Mucosa of rectum (tissue), 2 donors: ENCODE measurements at regions not wholly inside any gene's neighbourhood (a gene's known extent, or its start where the extent isn't known, plus 50 kb on each side); places are given as distances from the start of the nearest gene placed in this dataset.
A peak's percentile ranks its signal among the peaks of the same experiment; 100 is the strongest.

ENCODE experiments used
- H3K27ac ChIP-seq, 2 donors: one replicate each; pipeline ENCODE4 v1.7.0; 2013; ENCODE audit warnings: inconsistent platforms in 2 of 2, low read depth in 2 of 2, low read length in 2 of 2
- H3K27me3 ChIP-seq, 2 donors: one replicate each; pipeline ENCODE4 v1.7.0; 2013; ENCODE audit warnings: low read length in 2 of 2; ENCODE audit not compliant: control insufficient read depth in 2 of 2, insufficient read depth in 2 of 2
- H3K36me3 ChIP-seq, 2 donors: one replicate each; pipeline ENCODE4 v1.7.0; 2013; ENCODE audit warnings: low read length in 2 of 2; ENCODE audit not compliant: control insufficient read depth in 2 of 2, insufficient read depth in 2 of 2
- H3K4me1 ChIP-seq, 2 donors: one replicate each; pipeline ENCODE4 v1.7.0; 2013; ENCODE audit warnings: low read length in 2 of 2, mild to moderate bottlenecking in 1 of 2; ENCODE audit not compliant: control insufficient read depth in 2 of 2, insufficient read depth in 2 of 2
- H3K4me3 ChIP-seq, 2 donors: one replicate each; pipeline ENCODE4 v1.7.0; 2013; ENCODE audit warnings: low read length in 2 of 2
- H3K9ac ChIP-seq, 2 donors: one replicate each; pipeline ENCODE4 v1.7.0; 2013; ENCODE audit warnings: low read length in 2 of 2, low read depth in 1 of 2, mild to moderate bottlenecking in 1 of 2
- H3K9me3 ChIP-seq, 2 donors: one replicate each; pipeline ENCODE4 v1.7.0; 2013; ENCODE audit warnings: low read length in 2 of 2; ENCODE audit not compliant: control insufficient read depth in 2 of 2
- donor health status: healthy.
- donor health status: Normal muscosa, but diverticular disease.

DNA sequence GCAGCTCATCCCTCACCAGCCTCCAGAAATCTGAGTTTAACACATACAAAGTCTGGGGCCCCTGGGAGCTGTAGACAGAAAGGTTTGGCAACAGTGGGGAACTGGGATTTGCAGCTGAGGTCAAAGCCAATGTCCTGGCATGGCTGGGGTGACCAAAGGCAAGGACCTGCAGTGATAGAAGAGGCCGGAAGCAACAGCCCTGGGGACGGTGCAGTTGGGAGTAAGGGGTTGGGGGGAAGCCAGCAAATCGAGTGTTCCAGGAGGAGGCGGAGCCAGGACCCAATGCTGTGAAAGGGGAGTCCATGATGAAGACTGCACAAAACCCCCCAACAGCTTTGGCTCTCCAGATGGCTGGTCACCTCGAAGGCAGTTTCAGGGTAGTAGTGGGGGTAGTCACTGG lies 74.1 kb upstream of the SPATA12 start:
- H3K9ac ChIP-seq = no peak overlapping the region
- no peaks in the 10 kb centered on the region for H3K9me3 ChIP-seq
- peaks cover 16 to 27% of the 10 kb centered on the region in 2 donors for H3K4me1 ChIP-seq
- H3K4me3 ChIP-seq = no peak overlapping the region
- H3K36me3 ChIP-seq = no peaks in the 10 kb centered on the region
- H3K27ac ChIP-seq = no peak overlapping the region
- no peaks in the 10 kb centered on the region for H3K27me3 ChIP-seq

DNA sequence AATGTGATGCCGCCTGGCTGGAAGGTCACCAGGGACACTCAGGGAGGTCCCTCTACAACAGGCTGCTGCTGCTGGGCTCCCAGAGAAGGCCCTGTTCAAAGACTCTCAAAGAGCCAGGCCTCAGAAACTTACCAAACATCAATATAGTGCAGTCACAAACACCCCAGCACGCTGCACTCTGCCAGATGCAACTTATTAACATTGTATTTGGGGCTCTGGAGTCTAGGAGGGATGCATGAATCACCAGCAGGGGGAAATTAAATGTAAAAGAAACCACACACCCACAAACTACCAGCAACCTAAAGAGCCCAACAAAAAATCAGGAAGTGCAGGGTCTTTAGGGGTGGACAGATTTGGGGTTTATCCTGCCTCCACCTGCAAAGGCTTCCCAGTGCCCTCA lies 74.6 kb upstream of the SPATA12 start:
- Histone ChIP-seq H3K27ac (no peak overlapping the region), H3K4me1 (peaks cover 16 to 22% of the 10 kb centered on the region in 2 donors), H3K36me3 (no peaks in the 10 kb centered on the region), H3K4me3 (no peak overlapping the region), H3K9ac (no peak overlapping the region), H3K9me3 (no peaks in the 10 kb centered on the region), H3K27me3 (no peaks in the 10 kb centered on the region)

DNA sequence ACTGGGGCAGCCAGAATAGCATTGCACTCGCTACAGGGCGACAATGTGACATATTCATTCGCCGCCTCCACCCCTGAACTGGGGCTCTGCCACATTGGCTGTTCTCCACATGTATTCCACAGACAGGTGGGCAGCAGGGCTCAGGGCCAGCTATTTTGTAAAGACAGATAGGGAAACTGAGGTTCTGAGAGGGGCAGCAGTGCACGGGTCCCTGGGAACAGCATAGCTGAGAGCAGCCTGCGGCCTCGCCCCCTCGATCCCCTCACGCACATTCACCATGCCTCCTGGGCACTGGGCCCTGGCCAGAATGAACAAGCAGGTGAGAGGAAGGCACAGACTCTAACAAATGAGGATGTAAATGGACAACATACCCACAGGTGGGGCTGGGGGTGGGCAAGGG lies 75.0 kb upstream of the SPATA12 start:
- Histone ChIP-seq H3K4me1 (peaks cover 16 to 18% of the 10 kb centered on the region in 2 donors), H3K27me3 (no peaks in the 10 kb centered on the region), H3K9me3 (no peaks in the 10 kb centered on the region), H3K27ac (no peak overlapping the region), H3K4me3 (no peak overlapping the region), H3K36me3 (no peaks in the 10 kb centered on the region), H3K9ac (no peak overlapping the region)

DNA sequence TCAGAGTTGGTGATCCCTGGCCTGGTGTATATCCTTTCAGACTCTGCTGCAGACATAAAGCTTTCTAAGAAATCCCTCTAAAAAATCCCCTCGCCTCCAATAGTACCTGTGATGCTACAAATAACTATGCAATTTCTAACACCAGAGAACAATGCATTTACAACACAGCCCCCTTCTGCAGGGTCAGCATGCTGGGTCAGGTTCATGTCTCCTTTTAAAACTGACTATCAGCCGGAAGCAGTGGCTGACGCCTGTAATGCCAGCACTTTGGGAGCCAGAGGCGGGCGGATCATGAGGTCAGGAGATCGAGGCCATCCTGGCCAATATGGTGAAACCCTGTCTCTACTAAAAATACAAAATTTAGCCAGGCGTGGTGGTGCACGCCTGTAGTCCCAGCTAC lies 77.0 kb upstream of the SPATA12 start:
- peaks cover 0 to 6% of the 10 kb centered on the region in 2 donors for H3K4me1 ChIP-seq
- no peaks in the 10 kb centered on the region for H3K36me3 ChIP-seq
- H3K9me3 ChIP-seq = no peaks in the 10 kb centered on the region
- no peaks in the 10 kb centered on the region for H3K27me3 ChIP-seq
- no peak overlapping the region for H3K4me3 ChIP-seq
- H3K27ac ChIP-seq = no peak overlapping the region
- H3K9ac ChIP-seq = no peak overlapping the region

DNA sequence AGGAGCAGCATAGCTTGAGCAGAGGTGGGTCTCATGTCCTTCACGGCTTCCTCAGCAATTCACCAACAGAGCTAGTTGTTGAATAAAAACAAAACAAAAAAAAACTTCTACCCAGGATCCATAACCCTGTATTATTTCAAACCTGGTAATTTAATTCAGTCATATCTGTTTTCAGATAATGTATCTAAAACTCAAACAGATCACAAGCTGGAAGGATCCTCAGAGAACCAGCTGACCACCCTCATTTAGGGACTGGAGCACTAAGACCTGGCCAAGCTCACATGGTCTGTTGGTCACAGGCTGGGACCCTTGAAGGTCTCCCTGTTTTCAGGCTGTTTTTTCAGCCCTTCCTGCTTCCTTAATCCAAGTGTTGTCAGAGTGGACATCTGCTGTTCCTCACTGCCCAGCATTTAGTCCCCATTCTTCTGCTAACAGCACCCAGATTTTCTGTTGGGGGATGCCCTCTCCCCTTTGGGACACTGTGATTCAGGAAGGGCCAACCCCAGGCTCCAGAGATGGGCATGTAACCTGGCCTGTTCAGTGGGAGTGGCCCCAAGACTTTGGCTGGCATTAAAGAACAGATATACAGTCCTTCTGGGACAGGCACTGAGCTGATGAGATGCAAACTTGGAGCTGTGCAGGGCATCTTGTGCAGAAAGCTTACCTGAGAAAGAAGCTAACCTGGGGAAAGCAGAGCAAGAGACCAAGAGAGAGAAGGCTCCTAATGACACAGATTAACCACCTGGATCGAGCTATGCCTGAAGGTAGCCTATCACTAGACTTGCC lies 78.8 kb upstream of the SPATA12 start:
- Histone ChIP-seq H3K27ac (no peak overlapping the region), H3K27me3 (no peaks in the 10 kb centered on the region), H3K36me3 (no peaks in the 10 kb centered on the region), H3K4me1 (peaks cover 2 to 6% of the 10 kb centered on the region in 2 donors), H3K4me3 (no peak overlapping the region), H3K9ac (no peak overlapping the region), H3K9me3 (no peaks in the 10 kb centered on the region)

DNA sequence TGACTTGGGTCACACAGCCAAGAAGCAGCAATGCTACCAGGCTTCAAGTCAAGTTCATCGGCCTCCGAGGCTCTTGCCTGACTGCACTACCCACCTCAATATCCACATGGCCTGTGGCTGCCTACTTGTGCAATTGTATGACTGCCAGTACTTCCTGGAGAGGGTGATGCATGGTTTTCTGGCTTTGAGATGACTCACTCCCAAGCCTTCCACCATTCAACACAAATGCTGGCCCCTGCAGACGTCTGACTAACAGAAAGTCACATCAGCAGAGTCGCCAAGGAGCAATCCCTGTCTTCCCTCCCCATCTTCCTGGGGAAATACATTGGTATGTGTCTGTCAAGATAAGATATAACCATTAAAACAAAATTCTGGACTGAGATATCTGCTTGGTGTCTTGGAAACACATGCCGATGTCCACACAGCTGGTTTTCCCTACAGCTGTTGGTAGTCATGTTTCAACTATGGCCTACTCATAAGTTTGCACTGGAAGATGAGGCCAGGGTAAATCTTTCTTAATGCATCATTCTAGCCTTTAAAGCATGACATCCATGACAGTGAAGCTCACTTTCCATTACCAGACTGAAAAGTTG lies 79.6 kb upstream of the SPATA12 start:
- peaks cover 2 to 6% of the 10 kb centered on the region in 2 donors for H3K4me1 ChIP-seq
- no peak overlapping the region for H3K27ac ChIP-seq
- no peaks in the 10 kb centered on the region for H3K36me3 ChIP-seq
- no peaks in the 10 kb centered on the region for H3K9me3 ChIP-seq
- no peak overlapping the region for H3K9ac ChIP-seq
- no peak overlapping the region for H3K4me3 ChIP-seq
- no peaks in the 10 kb centered on the region for H3K27me3 ChIP-seq

DNA sequence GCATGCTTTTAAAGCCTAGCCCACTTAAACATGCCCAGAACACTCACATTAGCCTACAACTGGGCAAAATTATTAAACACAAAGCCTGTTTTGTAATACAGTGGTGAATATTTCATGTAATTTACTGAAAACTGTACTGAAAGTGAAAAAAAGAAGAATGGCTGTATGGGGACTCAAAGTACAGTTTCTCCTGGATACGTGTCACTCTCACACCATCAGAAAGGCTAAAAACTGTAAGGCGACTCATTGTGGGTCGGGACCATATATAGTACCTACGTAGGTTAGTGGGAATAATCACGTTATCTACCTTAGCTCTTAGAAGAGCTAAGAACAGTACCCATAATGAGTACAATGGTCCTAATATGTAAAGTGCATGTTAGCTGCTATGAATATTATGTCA lies 80.2 kb upstream of the SPATA12 start:
- no peaks in the 10 kb centered on the region for H3K27me3 ChIP-seq
- no peak overlapping the region for H3K9ac ChIP-seq
- H3K36me3 ChIP-seq = no peaks in the 10 kb centered on the region
- no peak overlapping the region for H3K4me3 ChIP-seq
- H3K9me3 ChIP-seq = no peaks in the 10 kb centered on the region
- no peak overlapping the region for H3K27ac ChIP-seq
- peaks cover 2% of the 10 kb centered on the region in 2 donors for H3K4me1 ChIP-seq

DNA sequence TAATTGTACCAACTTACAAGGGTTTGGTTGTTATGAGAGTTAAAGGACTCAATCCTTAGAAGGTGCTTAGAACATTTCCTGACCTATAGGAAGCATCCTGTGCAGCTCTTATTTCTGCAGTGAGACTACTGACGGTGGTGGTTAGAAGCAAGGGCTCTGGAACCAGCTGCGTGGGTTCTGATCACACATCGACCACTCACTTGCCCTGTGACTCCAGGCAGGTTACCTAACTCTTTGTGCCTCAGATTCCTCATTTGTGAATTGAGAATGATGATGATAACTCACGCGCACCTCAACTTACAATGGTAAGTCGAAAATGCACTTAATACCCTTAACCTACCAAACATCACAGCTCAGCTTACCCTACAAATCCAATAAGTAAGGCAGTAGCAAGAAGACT lies 80.7 kb upstream of the SPATA12 start:
- Histone ChIP-seq H3K27ac (no peak overlapping the region), H3K36me3 (no peaks in the 10 kb centered on the region), H3K4me1 (peaks cover 2% of the 10 kb centered on the region in 2 donors), H3K9ac (no peak overlapping the region), H3K27me3 (no peaks in the 10 kb centered on the region), H3K4me3 (no peak overlapping the region), H3K9me3 (no peaks in the 10 kb centered on the region)

DNA sequence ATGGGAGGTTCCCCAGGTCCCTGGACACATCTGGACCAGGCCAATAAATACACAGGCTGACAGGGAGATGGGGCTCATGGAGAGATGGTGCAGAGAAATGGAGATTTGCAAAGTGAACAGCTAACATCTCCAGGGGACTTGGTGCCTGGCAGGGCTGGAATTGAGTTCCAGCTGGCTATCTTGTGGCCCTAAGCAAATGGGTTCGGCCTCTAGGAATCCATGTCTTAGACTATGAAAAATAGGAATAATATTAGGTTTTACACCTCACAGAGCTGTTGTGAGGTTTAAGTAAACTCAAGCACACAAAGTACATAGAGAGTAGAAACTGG lies 82.9 kb upstream of the SPATA12 start:
- no peaks in the 10 kb centered on the region for H3K27me3 ChIP-seq
- H3K9me3 ChIP-seq = no peaks in the 10 kb centered on the region
- no peaks in the 10 kb centered on the region for H3K36me3 ChIP-seq
- H3K9ac ChIP-seq = no peak overlapping the region
- no peak overlapping the region for H3K4me3 ChIP-seq
- H3K4me1 ChIP-seq = peaks cover 0 to 2% of the 10 kb centered on the region in 2 donors
- no peak overlapping the region for H3K27ac ChIP-seq

DNA sequence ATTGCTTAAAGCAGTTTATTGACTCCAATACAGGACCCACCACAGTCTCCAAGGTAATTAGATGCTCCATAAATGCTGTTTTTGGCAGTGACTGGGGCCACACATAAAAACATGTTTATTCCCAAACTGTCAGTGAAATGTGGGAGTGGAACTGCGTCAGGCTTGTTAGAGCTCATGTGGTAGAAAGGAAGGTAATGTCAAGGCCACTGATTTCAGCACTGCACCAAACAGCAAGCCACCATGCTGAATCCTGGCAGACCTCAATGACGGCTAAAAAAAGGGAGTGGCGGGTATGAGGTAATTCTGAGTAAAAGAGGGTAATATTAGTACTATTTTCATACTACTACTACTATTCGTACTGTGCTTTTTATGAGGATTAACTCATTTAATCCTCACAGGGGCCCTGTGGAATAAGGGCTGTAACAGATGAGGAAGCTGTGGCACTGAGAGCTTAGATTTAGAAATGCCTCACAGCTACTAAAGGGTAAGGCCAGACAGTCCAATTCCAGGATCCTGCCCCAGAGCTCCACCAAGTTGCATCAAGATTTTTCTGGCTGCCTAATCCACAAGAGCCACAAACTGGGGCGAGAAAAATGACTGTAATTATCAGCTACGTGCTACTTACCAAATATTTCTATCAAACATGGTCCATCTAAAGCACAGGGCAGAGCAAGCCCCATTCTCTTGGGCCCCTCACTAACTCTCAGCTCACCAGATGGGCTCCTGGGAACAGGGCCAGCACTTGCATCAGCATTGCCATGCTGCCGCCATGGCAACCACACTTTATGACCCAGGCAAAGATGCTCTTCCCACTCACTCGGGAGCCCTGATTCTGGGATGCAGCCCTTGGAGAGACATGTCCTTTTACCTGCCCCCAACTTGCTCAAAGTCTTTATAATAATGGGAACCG lies 83.6 kb upstream of the SPATA12 start:
- Histone ChIP-seq H3K4me1 (peaks cover 0 to 2% of the 10 kb centered on the region in 2 donors), H3K36me3 (no peaks in the 10 kb centered on the region), H3K9ac (no peak overlapping the region), H3K27ac (peak overlapping the region in 1 of 2 donors; percentile 12), H3K9me3 (no peaks in the 10 kb centered on the region), H3K27me3 (no peaks in the 10 kb centered on the region), H3K4me3 (no peak overlapping the region)
